Activated CD4-positive, alpha-beta T cell treated with anti-CD3 and anti-CD28 coated beads for 4 hours (primary cell): ENCODE measurements at regions not wholly inside any gene's neighbourhood (a gene's known extent, or its start where the extent isn't known, plus 50 kb on each side); places are given as distances from the start of the nearest gene placed in this dataset.
"Not testable (repeated sequence)": the region's sequence is repeated elsewhere in the genome, so short reads cannot be mapped to it uniquely, and the experiment has no call there.

Experiments used
- DNase-seq, 2 donors: peaks; one replicate each; pipeline ENCODE4 v3.0.0-alpha.2; 2020

DNA sequence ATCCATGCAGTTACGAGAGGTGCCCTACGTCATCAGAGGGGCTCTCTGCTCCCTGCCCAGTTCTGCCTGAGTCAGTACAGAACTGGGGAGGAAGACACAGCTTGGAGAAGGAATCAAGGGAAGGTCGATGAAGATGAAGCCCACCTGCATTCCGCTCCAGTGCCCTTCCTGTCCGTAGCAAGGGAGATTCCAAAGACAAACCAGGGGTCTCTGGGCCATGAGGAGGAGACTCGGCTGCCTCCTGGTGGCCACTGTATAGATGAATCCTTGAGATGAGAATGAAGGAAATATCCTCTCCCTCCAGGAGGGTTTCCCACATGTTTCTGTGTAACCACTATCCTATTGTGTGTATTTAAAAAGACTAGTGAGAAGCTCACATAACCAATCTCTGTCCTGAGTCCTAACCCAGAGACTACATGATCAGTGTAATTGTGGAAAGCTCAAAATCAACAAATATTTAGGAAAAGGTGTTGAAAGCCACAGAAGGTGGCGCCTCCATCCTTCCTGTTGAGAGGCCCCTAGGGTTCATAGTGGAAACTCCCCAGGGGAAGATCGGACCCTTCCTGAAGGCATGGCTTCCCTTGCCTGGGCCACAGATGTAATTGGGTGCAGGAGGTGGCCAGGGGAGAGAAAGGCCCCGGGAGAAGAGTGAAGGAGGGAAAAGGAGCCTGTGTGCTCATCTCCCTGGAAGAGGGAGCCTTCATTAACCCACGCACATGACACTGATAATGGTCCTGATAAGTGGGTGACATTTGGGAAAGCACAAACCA, 67.0 kb upstream of the LYZL2 start:
- DNase-seq = not testable (repeated sequence)

- peak; percentile 76 to 77 for DNase-seq
Measured at GRCh38 chr10:30695481-30696236, 66.1 kb upstream of the LYZL2 start.

DNA sequence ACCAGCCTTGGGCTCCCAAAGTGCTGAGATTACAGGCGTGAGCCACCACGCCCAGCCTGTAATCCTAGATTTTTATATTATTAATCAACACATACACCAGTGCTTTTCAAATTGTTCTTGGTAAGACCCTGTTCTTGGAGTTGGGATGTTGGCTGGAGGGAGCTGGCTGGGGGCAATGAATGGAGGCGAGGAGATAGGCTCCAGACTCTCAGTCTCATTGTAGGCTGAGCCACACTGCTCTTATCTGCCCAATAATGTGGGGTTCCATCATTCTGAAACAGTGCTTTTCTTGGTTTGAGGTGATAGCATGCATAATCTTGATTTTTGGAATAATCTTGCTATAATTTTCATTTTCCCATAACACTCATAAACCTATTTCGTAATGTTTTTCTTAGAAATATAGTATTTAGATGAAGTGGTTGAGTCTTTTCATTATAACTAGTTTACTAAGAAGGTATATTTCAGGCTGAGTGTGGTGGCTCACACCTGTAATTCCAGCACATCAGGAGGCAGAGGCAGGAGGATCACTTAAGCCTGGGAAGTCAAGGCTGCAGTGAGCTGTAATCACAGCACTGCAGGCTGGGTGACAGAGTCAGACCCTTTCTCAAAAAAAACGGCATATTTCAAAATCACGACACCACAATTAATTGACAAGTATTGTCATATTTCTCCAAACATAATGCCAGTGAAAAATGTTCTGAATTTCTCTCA, 65.1 kb upstream of the LYZL2 start:
- no peak for DNase-seq

DNA sequence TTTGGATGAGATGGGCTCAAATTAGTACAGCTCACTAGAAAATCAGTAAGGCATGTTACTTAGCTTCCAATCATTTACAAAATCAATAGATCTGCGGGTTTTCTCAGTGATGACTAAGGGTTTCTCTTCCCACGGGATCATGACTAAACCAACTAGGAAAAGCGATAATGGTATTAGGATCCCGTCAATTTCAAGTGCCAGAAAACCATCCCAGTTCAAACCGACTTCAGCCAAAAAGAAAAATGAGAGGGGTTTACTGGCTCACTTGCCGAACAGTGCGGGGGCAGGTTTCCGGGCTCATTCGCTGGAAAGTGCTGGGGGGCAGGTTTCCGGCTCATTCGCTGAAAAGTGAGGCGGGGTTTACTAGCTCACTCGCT, 62.1 kb upstream of the LYZL2 start:
- no peak for DNase-seq

DNA sequence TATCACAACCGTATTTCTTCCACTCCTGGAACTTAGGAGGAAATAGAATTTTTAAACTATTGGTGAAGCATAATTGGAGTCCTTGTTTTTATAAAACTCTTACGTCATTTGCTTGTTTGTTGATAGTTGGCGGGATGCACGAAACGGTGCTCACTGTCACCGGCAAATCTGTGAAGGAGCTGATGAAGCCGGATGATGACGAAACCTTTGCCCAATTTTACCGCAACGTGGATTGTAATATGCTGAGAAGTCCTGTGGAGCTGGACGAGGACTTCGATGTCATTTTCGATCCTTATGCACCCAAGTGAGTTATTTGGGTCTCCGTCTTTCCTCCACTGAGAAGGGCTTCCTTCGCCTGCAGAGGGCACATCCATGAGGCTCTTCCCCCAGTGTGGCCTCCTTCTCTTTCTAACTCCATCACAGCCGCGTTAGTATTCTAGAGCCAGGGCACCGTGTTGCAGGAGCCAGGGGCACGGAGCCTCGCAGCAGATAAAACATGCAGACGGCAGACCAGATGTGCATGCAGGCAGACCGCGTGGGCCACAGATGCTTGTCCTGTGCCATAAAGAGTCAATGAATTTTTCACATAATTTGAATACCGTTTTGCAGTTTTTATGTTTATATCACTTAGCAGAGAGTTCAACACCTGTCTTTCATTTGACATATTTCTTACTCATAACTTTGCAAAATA, 61.5 kb upstream of the LYZL2 start:
- DNase-seq = not testable (repeated sequence)

GRCh38 chr10:30688456-30688855, 58.9 kb upstream of the LYZL2 start:
- no peak for DNase-seq

- peak; percentile 78 to 88 for DNase-seq
Measured at GRCh38 chr10:30687698-30688213, 58.2 kb upstream of the LYZL2 start.

DNA sequence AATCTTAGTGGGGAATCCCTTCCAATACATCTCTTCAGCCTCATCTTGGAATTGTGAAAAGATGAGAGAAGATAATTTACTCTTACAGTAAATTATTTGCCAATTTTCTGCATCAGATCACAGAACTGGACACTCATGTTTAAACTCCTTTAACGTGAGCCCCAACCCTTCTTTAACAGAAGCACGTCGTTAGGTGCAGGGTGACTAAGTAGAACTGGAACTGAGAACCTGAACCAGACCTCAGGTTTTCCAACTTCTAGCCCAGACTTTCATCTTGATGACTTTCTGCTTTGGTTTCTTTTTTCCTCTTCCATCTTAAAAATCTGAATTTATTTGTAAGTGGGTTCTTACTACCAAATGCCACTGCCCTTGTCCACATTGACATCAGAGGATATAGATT, 57.2 kb upstream of the LYZL2 start:
- DNase-seq = no peak

DNA sequence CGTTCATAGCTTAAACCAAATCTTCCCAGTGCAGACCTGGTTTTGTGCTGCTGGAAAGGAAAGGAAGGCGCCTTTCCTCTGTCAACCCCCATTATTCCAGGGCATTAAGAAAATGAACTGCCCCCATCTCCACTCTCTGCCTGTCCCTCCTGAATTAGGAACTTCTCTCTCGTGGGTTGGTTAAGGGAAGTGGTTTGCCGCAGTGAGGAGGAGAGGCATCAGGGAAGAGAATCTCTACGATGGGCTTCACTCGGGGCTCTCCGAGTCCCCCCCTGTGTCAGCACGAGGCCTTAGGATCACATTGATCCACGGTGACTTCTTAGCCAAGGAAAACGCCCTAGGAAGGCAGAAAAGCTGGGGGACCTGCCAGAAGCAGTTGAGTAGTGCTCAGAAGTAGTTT, 53.9 kb upstream of the LYZL2 start:
- no peak for DNase-seq

DNA sequence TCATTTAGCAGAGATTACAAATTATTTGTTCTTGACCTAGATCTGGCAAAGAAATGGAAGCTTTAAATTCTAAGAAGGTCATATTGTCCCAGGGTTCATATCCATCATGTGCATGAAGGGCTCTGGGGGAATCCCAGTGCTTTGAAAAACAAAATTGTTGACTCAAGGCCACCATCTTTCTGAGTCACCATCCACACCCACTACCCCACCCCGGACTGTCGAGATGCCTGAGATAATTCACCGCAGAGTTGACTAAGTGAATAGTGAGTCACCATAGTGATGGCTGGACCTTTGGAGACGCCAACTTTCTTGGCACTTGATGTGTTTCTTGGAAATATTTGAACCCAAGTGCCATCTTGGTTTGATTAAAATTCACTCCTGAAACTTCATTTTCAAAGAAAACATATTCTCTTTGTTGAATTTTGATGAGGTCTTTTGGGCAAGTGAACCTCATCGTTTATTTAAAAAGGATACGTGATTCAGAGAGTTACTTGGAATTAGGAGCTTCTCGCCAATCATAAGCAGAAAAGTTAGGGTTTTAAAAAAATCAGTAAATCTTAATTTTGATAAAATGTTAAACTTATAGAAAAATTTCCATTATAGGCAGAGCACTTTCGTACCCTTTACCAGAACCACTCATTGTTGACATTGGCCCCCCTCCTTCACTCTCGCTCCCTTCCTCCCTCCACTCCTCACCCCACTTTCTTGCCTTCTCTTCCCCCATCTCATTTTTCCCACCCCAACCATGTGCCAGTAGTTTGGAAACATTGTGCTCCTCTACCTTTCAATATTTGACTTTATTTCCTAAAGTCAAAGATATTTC, 53.0 kb upstream of the LYZL2 start:
- DNase-seq = peak; percentile 59 to 73

DNA sequence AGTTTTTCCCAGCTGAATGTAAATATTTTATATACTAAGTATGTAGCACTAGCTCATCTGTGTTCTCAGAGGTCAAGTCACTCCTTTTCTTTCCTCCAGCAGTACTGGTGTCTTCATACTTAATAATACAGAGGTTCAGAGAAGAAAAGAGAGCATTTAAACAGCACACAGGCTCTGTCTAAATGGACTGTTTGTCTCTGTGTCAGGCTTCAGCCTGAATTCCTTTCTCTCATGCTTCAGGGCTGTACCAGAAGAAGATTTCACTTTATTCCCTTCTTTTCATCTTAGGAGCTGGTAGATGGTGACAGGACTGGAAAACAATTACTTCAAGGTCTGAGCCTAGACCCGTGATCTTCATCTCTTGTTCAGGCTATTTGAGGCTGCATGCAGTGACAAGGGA, 51.4 kb upstream of the LYZL2 start:
- no peak for DNase-seq
